ENCODE measurements at regions not wholly inside any gene's neighbourhood (a gene's known extent, or its start where the extent isn't known, plus 50 kb on each side); places are given as distances from the start of the nearest gene placed in this dataset.

GRCh38 chr9:29751226-29751625 lies 2177.9 kb upstream of the C9orf72 start:
- no peak overlapping the region for H3K4me3 ChIP-seq (ENCODE audit: low read depth, low read length)
- no peak for TF ChIP-seq CTCF (IDR thresholded peaks at IDR 0.05; ENCODE audit: low read depth, low read length)
- no peak for DNase-seq

DNA sequence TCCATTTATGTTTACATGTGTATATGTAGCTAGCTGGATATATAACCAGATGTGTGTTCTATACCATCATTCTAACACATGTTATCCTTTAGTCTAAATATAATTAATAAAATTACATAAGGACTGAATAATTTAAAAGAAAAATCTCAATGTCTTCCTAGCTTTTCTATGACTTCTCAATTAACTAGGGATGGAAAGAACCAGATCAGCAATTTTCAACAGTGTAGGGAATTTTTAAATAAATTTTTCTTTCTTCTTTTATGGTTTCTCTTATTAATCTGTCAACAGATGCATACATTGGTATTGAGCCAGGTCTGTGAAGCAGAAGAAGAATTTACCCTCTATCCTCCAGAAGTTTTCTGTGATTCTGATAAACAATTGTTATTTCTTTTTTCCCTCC lies 2180.4 kb upstream of the C9orf72 start:
- no peaks in the 10 kb centered on the region for H3K27me3 ChIP-seq
- no peaks in the 10 kb centered on the region for H3K4me1 ChIP-seq
- H3K4me3 ChIP-seq (ENCODE audit: low read depth, low read length) = no peak overlapping the region
- no peak for TF ChIP-seq CTCF (IDR thresholded peaks at IDR 0.05; ENCODE audit: low read depth, low read length)
- no peaks in the 10 kb centered on the region for H3K9me3 ChIP-seq
- no peak for DNase-seq
- no peaks in the 10 kb centered on the region for H3K36me3 ChIP-seq

More at GRCh38 chr9:29751226-29751625, 2177.9 kb upstream of the C9orf72 start:
- no peaks in the 10 kb centered on the region for H3K36me3 ChIP-seq
- no peaks in the 10 kb centered on the region for H3K4me1 ChIP-seq
- no peaks in the 10 kb centered on the region for H3K9me3 ChIP-seq
- no peaks in the 10 kb centered on the region for H3K27me3 ChIP-seq

- Histone ChIP-seq H3K27me3 (no peaks in the 10 kb centered on the region), H3K4me3 (ENCODE audit: low read depth, low read length) (no peak overlapping the region), H3K9me3 (no peaks in the 10 kb centered on the region), H3K4me1 (no peaks in the 10 kb centered on the region), H3K36me3 (no peaks in the 10 kb centered on the region)
- no peak for TF ChIP-seq CTCF (IDR thresholded peaks at IDR 0.05; ENCODE audit: low read depth, low read length)
- no peak for DNase-seq
Observed at GRCh38 chr9:29769019-29769418, 2195.7 kb upstream of the C9orf72 start.

- no peak for DNase-seq
- TF ChIP-seq CTCF (IDR thresholded peaks at IDR 0.05; ENCODE audit: low read depth, low read length) = no peak
- no peaks in the 10 kb centered on the region for H3K36me3 ChIP-seq
Observed at GRCh38 chr9:29773676-29774075, 2200.4 kb upstream of the C9orf72 start.

GRCh38 chr9:29775491-29775890 lies 2202.2 kb upstream of the C9orf72 start:
- H3K36me3 ChIP-seq = no peaks in the 10 kb centered on the region
- H3K9me3 ChIP-seq = no peaks in the 10 kb centered on the region
- no peak for DNase-seq
- H3K27me3 ChIP-seq = no peaks in the 10 kb centered on the region
- no peaks in the 10 kb centered on the region for H3K4me1 ChIP-seq
- TF ChIP-seq CTCF (IDR thresholded peaks at IDR 0.05; ENCODE audit: low read depth, low read length) = no peak
- H3K4me3 ChIP-seq (ENCODE audit: low read depth, low read length) = no peak overlapping the region

More at GRCh38 chr9:29773676-29774075, 2200.4 kb upstream of the C9orf72 start:
- Histone ChIP-seq H3K27me3 (no peaks in the 10 kb centered on the region), H3K4me1 (no peaks in the 10 kb centered on the region), H3K9me3 (no peaks in the 10 kb centered on the region), H3K4me3 (ENCODE audit: low read depth, low read length) (no peak overlapping the region)

DNA sequence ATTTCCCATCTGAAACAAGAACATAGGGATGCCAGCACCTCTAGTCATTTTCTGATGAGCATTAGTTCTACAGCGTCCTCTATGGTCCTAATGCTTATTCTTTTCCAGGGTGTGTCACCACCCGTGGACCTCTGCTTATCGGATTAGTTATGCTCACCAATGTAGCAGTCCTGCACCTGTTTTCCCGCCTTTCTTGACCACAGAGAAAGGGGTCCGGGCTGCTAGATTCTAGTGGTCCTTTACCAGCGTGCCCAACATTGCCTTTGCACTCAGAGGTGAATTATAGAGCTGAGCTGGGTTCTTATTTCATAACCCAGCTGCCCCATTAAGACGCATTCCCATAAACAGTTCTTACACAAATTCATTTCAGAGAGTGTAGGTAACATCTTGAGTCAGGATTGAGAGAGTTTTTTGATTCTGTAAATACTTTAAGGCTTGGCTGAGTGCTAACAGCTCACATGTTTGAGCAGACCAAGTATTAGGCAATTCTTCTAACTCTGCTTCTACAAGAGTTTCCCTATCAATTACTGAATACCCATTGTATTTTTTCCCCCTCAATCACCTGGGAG lies 2205.1 kb upstream of the C9orf72 start:
- TF ChIP-seq CTCF (IDR thresholded peaks at IDR 0.05; ENCODE audit: low read depth, low read length) = no peak
- no peaks in the 10 kb centered on the region for H3K9me3 ChIP-seq
- no peak for DNase-seq

More for the DNA sequence above, 2205.1 kb upstream of the C9orf72 start:
- no peak overlapping the region for H3K4me3 ChIP-seq (ENCODE audit: low read depth, low read length)
- no peaks in the 10 kb centered on the region for H3K27me3 ChIP-seq
- no peaks in the 10 kb centered on the region for H3K36me3 ChIP-seq
- H3K4me1 ChIP-seq = peaks cover 2% of the 10 kb centered on the region; the same call in 1 of the 2 replicates
